ENCODE measurements at regions not wholly inside any gene's neighbourhood (a gene's known extent, or its start where the extent isn't known, plus 50 kb on each side); places are given as distances from the start of the nearest gene placed in this dataset.
"Not testable (repeated sequence)": the region's sequence is repeated elsewhere in the genome, so short reads cannot be mapped to it uniquely, and the experiment has no call there.

GRCh38 chr5:39755986-39756385 is 331.2 kb upstream of the DAB2 start:
- no peak for DNase-seq (ENCODE audit: low read depth in 2 of 2)

DNA sequence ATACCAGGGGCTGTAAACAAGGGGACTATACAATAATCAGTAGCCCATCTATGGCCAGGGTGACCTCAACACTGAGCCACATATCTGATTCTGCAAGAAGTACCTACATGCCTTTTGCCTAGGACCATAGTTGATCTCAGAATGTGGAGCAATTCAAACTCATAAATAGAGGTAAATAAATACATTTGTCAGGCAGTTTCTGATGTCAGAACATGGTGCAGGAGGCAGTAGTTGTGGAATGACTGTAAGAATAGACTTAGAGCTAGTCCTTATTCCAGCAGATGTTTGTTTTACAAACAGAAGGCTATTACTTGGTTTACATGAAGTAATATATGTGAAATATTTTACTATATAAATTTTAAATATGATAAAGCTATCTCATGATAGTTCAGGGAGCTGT is 330.7 kb upstream of the DAB2 start:
- no peak for DNase-seq (ENCODE audit: low read depth in 2 of 2)

GRCh38 chr5:39753747-39754146 is 329.0 kb upstream of the DAB2 start:
- DNase-seq (ENCODE audit: low read depth in 2 of 2), result not testable (repeated sequence)

GRCh38 chr5:39750661-39751060 is 325.9 kb upstream of the DAB2 start:
- no peak for DNase-seq (ENCODE audit: low read depth in 2 of 2)

GRCh38 chr5:39742916-39743315 is 318.1 kb upstream of the DAB2 start:
- DNase-seq (ENCODE audit: low read depth in 2 of 2), result no peak

DNA sequence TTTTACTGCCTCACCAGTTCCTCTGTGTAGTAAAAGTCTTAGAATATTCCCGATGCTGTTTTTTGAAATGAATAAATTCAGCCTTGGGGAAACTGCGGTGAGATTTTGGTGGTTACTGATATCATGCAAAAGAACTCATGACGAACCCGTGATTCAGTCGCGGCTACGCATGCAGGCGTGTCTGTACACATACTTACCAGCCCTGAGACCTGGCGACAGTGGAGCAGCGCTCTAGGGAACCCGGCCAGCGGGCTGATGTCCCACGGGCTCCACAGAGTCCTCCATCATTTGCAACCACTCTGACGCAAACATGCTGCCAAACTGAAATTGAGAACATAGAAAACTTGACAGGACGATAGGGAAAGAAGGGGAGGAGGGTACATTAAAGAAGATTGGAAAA is 315.6 kb upstream of the DAB2 start:
- no peak for DNase-seq (ENCODE audit: low read depth in 2 of 2)

GRCh38 chr5:39732166-39732565 is 307.4 kb upstream of the DAB2 start:
- no peak for DNase-seq (ENCODE audit: low read depth in 2 of 2)

DNA sequence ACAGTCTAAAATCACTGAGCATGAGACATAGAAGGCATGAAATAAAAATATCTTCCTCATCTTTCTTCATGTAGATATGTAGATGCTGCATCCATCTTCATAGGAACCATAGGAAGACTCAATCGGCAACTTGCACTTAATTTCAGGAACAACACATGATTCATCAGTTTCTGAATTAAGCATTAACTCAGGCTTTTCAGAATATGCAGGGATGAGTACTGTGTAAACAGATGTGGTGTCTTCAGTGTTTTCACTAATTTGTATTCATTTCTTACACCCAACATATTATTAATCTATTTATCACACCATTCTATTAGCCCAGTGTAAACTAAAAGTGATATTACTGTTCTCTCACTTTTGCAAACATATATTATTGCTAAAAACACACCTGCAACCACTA is 305.9 kb upstream of the DAB2 start:
- no peak for DNase-seq (ENCODE audit: low read depth in 2 of 2)

DNA sequence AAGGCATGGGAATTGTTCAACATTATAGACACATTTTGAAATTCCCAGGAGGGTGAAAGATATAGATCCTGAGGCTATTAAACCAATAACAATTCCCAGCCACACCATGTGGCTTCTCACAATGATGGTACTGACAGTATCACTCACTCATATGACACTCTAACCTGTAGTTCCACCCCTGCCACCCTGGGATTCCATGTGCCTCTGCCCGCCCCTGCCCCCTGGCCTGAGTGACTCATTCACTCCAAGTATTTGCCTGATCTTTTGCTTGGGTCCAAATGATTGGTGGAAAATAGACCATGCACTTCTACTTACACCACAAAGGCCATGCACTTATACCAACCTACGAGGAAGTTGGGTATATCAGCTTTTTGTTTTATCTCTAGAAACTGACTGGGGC is 305.2 kb upstream of the DAB2 start:
- no peak for DNase-seq (ENCODE audit: low read depth in 2 of 2)

DNA sequence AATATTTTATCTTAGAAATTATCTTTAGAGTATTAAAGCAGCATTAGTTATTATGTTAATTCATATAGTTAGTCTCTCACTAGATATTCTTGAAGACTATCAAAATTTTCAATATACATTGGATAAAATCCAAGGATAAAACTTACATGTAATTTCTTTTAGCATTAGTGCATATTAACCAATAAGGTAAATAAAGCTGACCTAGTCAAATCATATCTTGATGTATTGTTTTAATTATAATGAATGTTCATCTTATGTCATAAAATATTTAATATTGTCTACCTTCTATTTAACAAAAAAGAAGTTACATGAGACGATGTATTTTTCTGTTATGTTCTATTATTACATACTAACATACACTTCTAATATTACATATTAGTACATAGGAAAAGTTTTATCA is 301.7 kb upstream of the DAB2 start:
- no peak for DNase-seq (ENCODE audit: low read depth in 2 of 2)

DNA sequence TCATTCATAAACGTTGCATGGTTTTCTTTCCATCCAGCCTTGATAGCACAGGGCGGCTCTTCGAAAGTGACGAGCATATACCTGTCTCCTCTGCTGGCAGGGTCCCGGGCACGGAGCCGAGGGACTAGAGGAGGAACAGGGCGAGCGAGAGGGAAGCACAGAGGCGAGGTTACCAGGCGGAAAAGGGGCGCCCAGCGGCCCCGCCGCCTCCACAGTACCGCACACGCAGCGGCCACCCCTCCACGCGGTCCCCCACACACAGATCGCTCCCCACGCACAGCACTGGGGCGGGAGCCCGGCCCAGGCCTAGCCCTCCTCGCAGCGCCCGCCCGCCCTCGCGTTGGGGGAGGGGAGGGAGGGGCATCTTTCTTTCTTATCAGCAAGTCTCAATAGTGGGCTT is 296.6 kb upstream of the DAB2 start:
- no peak for DNase-seq (ENCODE audit: low read depth in 2 of 2)

GRCh38 chr5:39720136-39720535 is 295.4 kb upstream of the DAB2 start:
- DNase-seq (ENCODE audit: low read depth in 2 of 2), result no peak

DNA sequence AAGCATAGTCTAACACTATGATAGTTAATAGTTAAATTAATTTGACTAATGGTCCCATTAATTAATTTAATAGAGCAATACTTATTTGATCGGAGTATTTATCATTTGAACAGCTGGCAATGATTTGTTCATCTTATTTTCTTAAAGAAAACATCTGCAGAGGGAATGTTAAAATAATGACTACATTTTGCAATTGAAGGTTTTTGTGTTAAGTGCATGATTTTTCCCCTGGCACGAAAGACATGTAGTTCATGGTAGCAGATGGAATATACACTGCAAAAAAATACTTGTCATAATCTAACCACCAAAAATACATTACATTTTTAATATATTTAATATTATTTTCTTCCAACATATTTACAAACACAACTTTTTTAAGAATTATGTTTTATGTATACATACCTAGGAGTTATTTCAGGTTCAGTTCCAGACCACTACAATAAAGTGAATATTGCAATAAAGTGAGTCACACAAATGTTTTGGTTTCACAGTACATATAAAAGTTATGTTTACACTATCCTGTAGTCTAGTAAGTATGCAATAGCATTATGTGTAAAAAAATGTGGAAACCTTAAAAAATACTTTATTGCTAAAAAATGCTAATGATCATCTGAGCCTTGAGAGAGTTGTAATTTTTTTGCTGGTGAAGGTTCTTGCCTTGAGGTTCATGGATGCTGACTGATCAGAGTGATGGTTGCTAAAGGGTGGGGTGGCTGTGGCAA is 292.6 kb upstream of the DAB2 start:
- no peak for DNase-seq (ENCODE audit: low read depth in 2 of 2)

GRCh38 chr5:39716532-39717028 is 291.8 kb upstream of the DAB2 start:
- DNase-seq (ENCODE audit: low read depth in 2 of 2), result peak in 1 of 2 donors; percentile 6

DNA sequence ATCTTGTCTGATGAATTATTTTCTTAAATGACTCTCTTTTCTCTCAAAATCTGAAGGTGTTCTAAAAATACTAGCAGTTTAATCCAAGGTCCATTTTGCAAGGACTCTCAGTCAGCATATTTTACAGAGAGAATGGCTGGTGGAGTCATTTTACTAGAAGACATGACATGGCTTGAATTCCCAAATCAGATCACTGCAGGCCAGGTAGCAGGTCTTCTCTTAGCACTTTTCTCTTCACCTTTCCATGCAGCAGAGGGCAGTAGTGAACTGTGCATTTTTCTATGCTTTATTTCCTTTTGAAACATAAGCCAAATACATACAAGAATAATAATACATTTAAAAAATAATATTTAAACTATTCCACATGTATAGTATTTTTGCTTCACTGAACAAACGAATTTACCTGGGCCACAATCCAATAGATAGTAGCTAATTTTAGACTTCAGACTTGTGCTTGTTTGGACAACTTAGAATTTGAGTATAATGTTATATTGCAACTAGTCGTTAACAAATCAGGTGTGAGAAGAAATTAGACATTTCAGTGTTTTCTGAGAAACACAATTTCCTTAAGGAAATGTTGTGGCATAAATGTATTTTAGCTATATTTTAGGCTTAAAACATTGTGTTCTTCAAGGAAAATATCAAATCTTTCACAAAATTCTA is 289.4 kb upstream of the DAB2 start:
- DNase-seq (ENCODE audit: low read depth in 2 of 2), result peak in 1 of 2 donors; percentile 19

- no peak for DNase-seq (ENCODE audit: low read depth in 2 of 2)
These were observed 288.6 kb upstream of the DAB2 start for GRCh38 chr5:39713250-39713916.

GRCh38 chr5:39712316-39713249 is 287.8 kb upstream of the DAB2 start:
- no peak for DNase-seq (ENCODE audit: low read depth in 2 of 2)

GRCh38 chr5:39711821-39712220 is 287.0 kb upstream of the DAB2 start:
- DNase-seq (ENCODE audit: low read depth in 2 of 2), result no peak

- DNase-seq (ENCODE audit: low read depth in 2 of 2), result no peak
These were observed 284.3 kb upstream of the DAB2 start for GRCh38 chr5:39709032-39709431.

GRCh38 chr5:39702928-39703327 is 278.1 kb upstream of the DAB2 start:
- no peak for DNase-seq (ENCODE audit: low read depth in 2 of 2)

- DNase-seq (ENCODE audit: low read depth in 2 of 2), result no peak
These were observed 275.7 kb upstream of the DAB2 start for GRCh38 chr5:39700523-39700922.
